ENCODE measurements at regions not wholly inside any gene's neighbourhood (a gene's known extent, or its start where the extent isn't known, plus 50 kb on each side); places are given as distances from the start of the nearest gene placed in this dataset.

- Mint-ChIP-seq H3K4me1 (no peaks in the 10 kb centered on the region), H3K27me3 (no peaks in the 10 kb centered on the region), H3K9me3 (no peaks in the 10 kb centered on the region), H3K27ac (no peak overlapping the region), H3K4me3 (no peak overlapping the region), H3K36me3 (ENCODE audit: low read depth) (no peaks in the 10 kb centered on the region)
- intact Hi-C loops (cut with micrococcal nuclease): no loop called here
- no peak for TF ChIP-seq CTCF (IDR thresholded peaks at IDR 0.05)
- no peak for DNase-seq
- ChIA-PET CTCF (no interaction called here), POLR2A (no interaction called here)
- no peak for ATAC-seq (ENCODE audit: low read depth)
Measured at GRCh38 chr6:153216789-153217188, 85.7 kb upstream of the RGS17 start.

- ATAC-seq (ENCODE audit: low read depth) (no peak), DNase-seq (no peak)
- H3K4me1 Mint-ChIP-seq: no peaks in the 10 kb centered on the region
- no peaks in the 10 kb centered on the region for H3K9me3 Mint-ChIP-seq
- H3K36me3 Mint-ChIP-seq (ENCODE audit: low read depth): no peaks in the 10 kb centered on the region
- no peak for TF ChIP-seq CTCF (IDR thresholded peaks at IDR 0.05)
- ChIA-PET POLR2A (no interaction called here), CTCF (no interaction called here)
- no peak overlapping the region for H3K27ac Mint-ChIP-seq
- no peaks in the 10 kb centered on the region for H3K27me3 Mint-ChIP-seq
- intact Hi-C loops (cut with micrococcal nuclease): no loop called here
- H3K4me3 Mint-ChIP-seq: no peak overlapping the region
Measured at GRCh38 chr6:153215242-153215641, 84.2 kb upstream of the RGS17 start.

GRCh38 chr6:153214436-153214835, 83.4 kb upstream of the RGS17 start:
- H3K27ac Mint-ChIP-seq: no peak overlapping the region
- CTCF ChIA-PET: no interaction called here
- H3K4me1 Mint-ChIP-seq: no peaks in the 10 kb centered on the region

GRCh38 chr6:153210083-153210482, 79.0 kb upstream of the RGS17 start:
- DNase-seq: no peak
- no peak for ATAC-seq (ENCODE audit: low read depth)
- no peak overlapping the region for H3K27ac Mint-ChIP-seq
- no peaks in the 10 kb centered on the region for H3K36me3 Mint-ChIP-seq (ENCODE audit: low read depth)
- no peak for TF ChIP-seq CTCF (IDR thresholded peaks at IDR 0.05)
- ChIA-PET CTCF (no interaction called here), POLR2A (no interaction called here)
- H3K27me3 Mint-ChIP-seq: no peaks in the 10 kb centered on the region
- H3K4me3 Mint-ChIP-seq: no peak overlapping the region
- H3K4me1 Mint-ChIP-seq: no peaks in the 10 kb centered on the region
- no peaks in the 10 kb centered on the region for H3K9me3 Mint-ChIP-seq
- intact Hi-C loops (cut with micrococcal nuclease): no loop called here

More at GRCh38 chr6:153214436-153214835, 83.4 kb upstream of the RGS17 start:
- no peaks in the 10 kb centered on the region for H3K9me3 Mint-ChIP-seq
- H3K36me3 Mint-ChIP-seq (ENCODE audit: low read depth): no peaks in the 10 kb centered on the region
- H3K27me3 Mint-ChIP-seq: no peaks in the 10 kb centered on the region
- POLR2A ChIA-PET: no interaction called here
- no peak overlapping the region for H3K4me3 Mint-ChIP-seq
- no peak for DNase-seq
- intact Hi-C loops (cut with micrococcal nuclease): no loop called here
- ATAC-seq (ENCODE audit: low read depth): no peak
- TF ChIP-seq CTCF (IDR thresholded peaks at IDR 0.05): no peak

- TF ChIP-seq CTCF (IDR thresholded peaks at IDR 0.05): no peak
- Mint-ChIP-seq H3K27ac (no peak overlapping the region), H3K9me3 (no peaks in the 10 kb centered on the region), H3K27me3 (no peaks in the 10 kb centered on the region), H3K36me3 (ENCODE audit: low read depth) (no peaks in the 10 kb centered on the region), H3K4me1 (no peaks in the 10 kb centered on the region), H3K4me3 (no peak overlapping the region)
- ATAC-seq (ENCODE audit: low read depth) (no peak), DNase-seq (no peak)
- intact Hi-C loops (cut with micrococcal nuclease): no loop called here
- POLR2A ChIA-PET: no interaction called here
- CTCF ChIA-PET: no interaction called here
Measured at GRCh38 chr6:153208706-153209105, 77.6 kb upstream of the RGS17 start.
